ENCODE measurements at regions not wholly inside any gene's neighbourhood (a gene's known extent, or its start where the extent isn't known, plus 50 kb on each side); places are given as distances from the start of the nearest gene placed in this dataset.

DNA sequence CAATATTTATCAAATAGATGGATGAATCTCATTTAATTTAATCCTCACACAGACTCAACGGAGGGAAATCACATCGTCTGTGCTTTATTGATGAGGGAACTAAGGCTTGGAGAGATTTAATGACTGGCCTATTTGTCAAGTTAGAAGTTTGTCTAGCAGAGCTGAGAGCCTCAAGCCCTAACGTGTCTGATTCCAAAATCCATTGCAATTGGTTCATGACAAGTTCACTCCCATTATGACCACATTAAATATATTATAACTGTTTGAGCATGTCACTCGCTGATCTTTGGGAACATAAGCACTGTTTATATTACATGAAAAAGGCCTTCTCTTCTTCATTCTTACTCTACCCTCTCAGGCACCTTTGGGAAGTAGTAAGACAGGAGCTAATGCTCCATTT lies 89.4 kb upstream of the SIRPA start:
- Histone ChIP-seq H4K20me1 (ENCODE audit: low read length) (no peaks in the 10 kb centered on the region), H3K27me3 (ENCODE audit: low read length) (no peaks in the 10 kb centered on the region), H3K4me1 (ENCODE audit: insufficient read depth, low read length) (peaks cover 32% of the 10 kb centered on the region), H3K79me2 (ENCODE audit: low read length) (no peaks in the 10 kb centered on the region), H3K9ac (ENCODE audit: low read length) (no peak overlapping the region), H3K4me2 (ENCODE audit: low read length) (no peak overlapping the region), H3K4me3 (ENCODE audit: low read length) (no peak overlapping the region), H3K9me3 (ENCODE audit: low read length) (no peaks in the 10 kb centered on the region), H3K9me2 (replicated peaks; ENCODE audit: low read length) (no peaks in the 10 kb centered on the region), H3K36me3 (ENCODE audit: low read depth, low read length) (no peaks in the 10 kb centered on the region), H3F3A (ENCODE audit: low read length, unreplicated experiment) (no peaks in the 10 kb centered on the region), H2AFZ (ENCODE audit: low read length) (no peak overlapping the region), H3K27ac (ENCODE audit: low read length) (no peak overlapping the region)
- no TSS peak for BruUV-seq (replicated peaks)
- DNase-seq: no peak
- ChIA-PET POLR2A (ENCODE audit: unreplicated experiment) (interaction anchor here (0.6 kb wide), 1 partner anchor 12 kb away, joined by 14 read pairs; no protein-coding TSS in a partner anchor), CTCF (no interaction called here)
- TF ChIP-seq, protein P1, sequence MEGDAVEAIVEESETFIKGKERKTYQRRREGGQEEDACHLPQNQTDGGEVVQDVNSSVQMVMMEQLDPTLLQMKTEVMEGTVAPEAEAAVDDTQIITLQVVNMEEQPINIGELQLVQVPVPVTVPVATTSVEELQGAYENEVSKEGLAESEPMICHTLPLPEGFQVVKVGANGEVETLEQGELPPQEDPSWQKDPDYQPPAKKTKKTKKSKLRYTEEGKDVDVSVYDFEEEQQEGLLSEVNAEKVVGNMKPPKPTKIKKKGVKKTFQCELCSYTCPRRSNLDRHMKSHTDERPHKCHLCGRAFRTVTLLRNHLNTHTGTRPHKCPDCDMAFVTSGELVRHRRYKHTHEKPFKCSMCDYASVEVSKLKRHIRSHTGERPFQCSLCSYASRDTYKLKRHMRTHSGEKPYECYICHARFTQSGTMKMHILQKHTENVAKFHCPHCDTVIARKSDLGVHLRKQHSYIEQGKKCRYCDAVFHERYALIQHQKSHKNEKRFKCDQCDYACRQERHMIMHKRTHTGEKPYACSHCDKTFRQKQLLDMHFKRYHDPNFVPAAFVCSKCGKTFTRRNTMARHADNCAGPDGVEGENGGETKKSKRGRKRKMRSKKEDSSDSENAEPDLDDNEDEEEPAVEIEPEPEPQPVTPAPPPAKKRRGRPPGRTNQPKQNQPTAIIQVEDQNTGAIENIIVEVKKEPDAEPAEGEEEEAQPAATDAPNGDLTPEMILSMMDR (conservative IDR thresholded peaks at IDR 0.05; ENCODE audit: low read depth, low read length): no peak
- TF ChIP-seq EZH2 (IDR thresholded peaks at IDR 0.05; ENCODE audit: low read length, unreplicated experiment) (no peak), EZH2phosphoT487 (IDR thresholded peaks at IDR 0.05; ENCODE audit: borderline replicate concordance, low read length) (no peak)
- intact Hi-C loops (cut with micrococcal nuclease): loop anchor here (10.0 kb wide), 2 partner anchors 139 to 299 kb away; partner anchors contain the start of gene STK35
- ATAC-seq: no peak

DNA sequence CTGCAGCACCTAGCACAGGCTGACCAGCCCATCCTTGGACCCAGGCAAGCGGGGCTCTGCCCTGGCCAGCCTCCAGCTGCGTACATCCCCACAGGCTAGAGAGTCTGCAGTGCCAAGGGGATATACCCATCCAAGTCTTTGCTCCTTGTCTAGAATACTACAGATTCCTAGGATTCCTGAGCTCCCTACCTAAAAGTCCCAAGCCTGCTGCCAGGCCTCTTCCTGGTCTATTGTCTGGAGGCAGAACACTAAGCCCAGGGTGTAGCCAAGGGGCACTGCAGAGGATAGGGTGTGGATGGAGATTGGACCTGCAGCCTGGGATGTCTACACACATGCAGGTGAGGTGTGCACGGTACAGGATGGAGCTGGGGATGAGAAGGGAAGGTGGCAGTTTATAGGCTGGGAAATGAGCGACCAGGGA lies 90.0 kb upstream of the SIRPA start:
- POLR2A ChIA-PET (ENCODE audit: unreplicated experiment): no interaction called here
- no peaks in the 10 kb centered on the region for H3K9me2 ChIP-seq (replicated peaks; ENCODE audit: low read length)
- ATAC-seq (no peak), DNase-seq (no peak)
- H3K4me1 ChIP-seq (ENCODE audit: insufficient read depth, low read length): peaks cover 30% of the 10 kb centered on the region
- TF ChIP-seq EZH2 (IDR thresholded peaks at IDR 0.05; ENCODE audit: low read length, unreplicated experiment) (no peak), EZH2phosphoT487 (IDR thresholded peaks at IDR 0.05; ENCODE audit: borderline replicate concordance, low read length) (no peak)
- TF ChIP-seq, protein P1 (conservative IDR thresholded peaks at IDR 0.05; ENCODE audit: low read depth, low read length): no peak
- H3K4me2 ChIP-seq (ENCODE audit: low read length): no peak overlapping the region
- BruUV-seq (replicated peaks): no TSS peak
- H2AFZ ChIP-seq (ENCODE audit: low read length): no peak overlapping the region
- H3K27ac ChIP-seq (ENCODE audit: low read length): no peak overlapping the region
- no peaks in the 10 kb centered on the region for H3K27me3 ChIP-seq (ENCODE audit: low read length)
- CTCF ChIA-PET: no interaction called here
- no peak overlapping the region for H3K4me3 ChIP-seq (ENCODE audit: low read length)
- H3K36me3 ChIP-seq (ENCODE audit: low read depth, low read length): no peaks in the 10 kb centered on the region
- no peak overlapping the region for H3K9ac ChIP-seq (ENCODE audit: low read length)
- H3K9me3 ChIP-seq (ENCODE audit: low read length): no peaks in the 10 kb centered on the region
- H3F3A ChIP-seq (ENCODE audit: low read length, unreplicated experiment): no peaks in the 10 kb centered on the region
- no peaks in the 10 kb centered on the region for H3K79me2 ChIP-seq (ENCODE audit: low read length)
- H4K20me1 ChIP-seq (ENCODE audit: low read length): no peaks in the 10 kb centered on the region
- intact Hi-C loops (cut with micrococcal nuclease): loop anchor here (10.0 kb wide), 2 partner anchors 140 to 300 kb away; partner anchors contain the start of gene STK35

GRCh38 chr20:1804554-1804956 lies 90.7 kb upstream of the SIRPA start:
- Histone ChIP-seq H3K4me2 (ENCODE audit: low read length) (no peak overlapping the region), H3K27ac (ENCODE audit: low read length) (no peak overlapping the region), H3K79me2 (ENCODE audit: low read length) (no peaks in the 10 kb centered on the region), H3K36me3 (ENCODE audit: low read depth, low read length) (no peaks in the 10 kb centered on the region), H3K9ac (ENCODE audit: low read length) (no peak overlapping the region), H3K9me2 (replicated peaks; ENCODE audit: low read length) (no peaks in the 10 kb centered on the region), H3K9me3 (ENCODE audit: low read length) (no peaks in the 10 kb centered on the region), H2AFZ (ENCODE audit: low read length) (no peak overlapping the region), H3F3A (ENCODE audit: low read length, unreplicated experiment) (no peaks in the 10 kb centered on the region), H4K20me1 (ENCODE audit: low read length) (no peaks in the 10 kb centered on the region), H3K4me3 (ENCODE audit: low read length) (no peak overlapping the region), H3K4me1 (ENCODE audit: insufficient read depth, low read length) (peaks cover 26% of the 10 kb centered on the region), H3K27me3 (ENCODE audit: low read length) (no peaks in the 10 kb centered on the region)
- CTCF ChIA-PET: no interaction called here
- POLR2A ChIA-PET (ENCODE audit: unreplicated experiment): no interaction called here
- BruUV-seq (replicated peaks): no TSS peak
- no peak for DNase-seq
- no peak for ATAC-seq
- TF ChIP-seq, protein P1 (conservative IDR thresholded peaks at IDR 0.05; ENCODE audit: low read depth, low read length): no peak
- no peak for TF ChIP-seq EZH2phosphoT487 (IDR thresholded peaks at IDR 0.05; ENCODE audit: borderline replicate concordance, low read length)
- no peak for TF ChIP-seq EZH2 (IDR thresholded peaks at IDR 0.05; ENCODE audit: low read length, unreplicated experiment)
- intact Hi-C loops (cut with micrococcal nuclease): loop anchor here (5.0 to 10.0 kb wide), 3 partner anchors 93 to 300 kb away; partner anchors contain the start of genes SIRPA and STK35

All from PC-3 (cell line).